ENCODE measurements at regions not wholly inside any gene's neighbourhood (a gene's known extent, or its start where the extent isn't known, plus 50 kb on each side); places are given as distances from the start of the nearest gene placed in this dataset.

GRCh38 chrX:40169193-40170101, 71.7 kb upstream of the BCOR start (continued):
- TF ChIP-seq NR2C1 (IDR thresholded peaks at IDR 0.05) (no peak), IKZF1 (conservative IDR thresholded peaks at IDR 0.05) (no peak), KDM1A (IDR thresholded peaks at IDR 0.05; ENCODE audit: borderline replicate concordance) (no peak), RAD51 (IDR thresholded peaks at IDR 0.05) (no peak), JUNB (IDR thresholded peaks at IDR 0.05) (no peak), CUX1 (IDR thresholded peaks at IDR 0.05; ENCODE audit: insufficient replicate concordance, low read depth, low read length) (no peak), BCL11A (IDR thresholded peaks at IDR 0.05; ENCODE audit: low read depth, low read length) (no peak), RUNX3 (IDR thresholded peaks at IDR 0.05; ENCODE audit: low read length) (0 out of 2 replicates have a peak, but pooled peaks have one; percentile 5), IRF3 (IDR thresholded peaks at IDR 0.05) (no peak), HDAC6 (IDR thresholded peaks at IDR 0.05; ENCODE audit: unreplicated experiment) (no peak), EED (IDR thresholded peaks at IDR 0.05; ENCODE audit: low read depth) (peak; percentile 63), SPI1 (IDR thresholded peaks at IDR 0.05; ENCODE audit: borderline replicate concordance, insufficient read depth, low read depth, low read length) (no peak), IKZF2 (IDR thresholded peaks at IDR 0.05) (peak in 1 of 2 experiments; percentile 33; a peak in 1 of 4 replicates), NFYB (IDR thresholded peaks at IDR 0.05; ENCODE audit: insufficient read depth, low read depth, low read length) (no peak), SP1 (IDR thresholded peaks at IDR 0.05; ENCODE audit: low read depth, low read length) (no peak)
- TF ChIP-seq, protein P1, sequence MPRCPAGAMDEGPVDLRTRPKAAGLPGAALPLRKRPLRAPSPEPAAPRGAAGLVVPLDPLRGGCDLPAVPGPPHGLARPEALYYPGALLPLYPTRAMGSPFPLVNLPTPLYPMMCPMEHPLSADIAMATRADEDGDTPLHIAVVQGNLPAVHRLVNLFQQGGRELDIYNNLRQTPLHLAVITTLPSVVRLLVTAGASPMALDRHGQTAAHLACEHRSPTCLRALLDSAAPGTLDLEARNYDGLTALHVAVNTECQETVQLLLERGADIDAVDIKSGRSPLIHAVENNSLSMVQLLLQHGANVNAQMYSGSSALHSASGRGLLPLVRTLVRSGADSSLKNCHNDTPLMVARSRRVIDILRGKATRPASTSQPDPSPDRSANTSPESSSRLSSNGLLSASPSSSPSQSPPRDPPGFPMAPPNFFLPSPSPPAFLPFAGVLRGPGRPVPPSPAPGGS (IDR thresholded peaks at IDR 0.05; ENCODE audit: borderline replicate concordance, insufficient read depth, low read depth, low read length, poor library complexity, severe bottlenecking), result no peak
- TF ChIP-seq, protein P2, sequence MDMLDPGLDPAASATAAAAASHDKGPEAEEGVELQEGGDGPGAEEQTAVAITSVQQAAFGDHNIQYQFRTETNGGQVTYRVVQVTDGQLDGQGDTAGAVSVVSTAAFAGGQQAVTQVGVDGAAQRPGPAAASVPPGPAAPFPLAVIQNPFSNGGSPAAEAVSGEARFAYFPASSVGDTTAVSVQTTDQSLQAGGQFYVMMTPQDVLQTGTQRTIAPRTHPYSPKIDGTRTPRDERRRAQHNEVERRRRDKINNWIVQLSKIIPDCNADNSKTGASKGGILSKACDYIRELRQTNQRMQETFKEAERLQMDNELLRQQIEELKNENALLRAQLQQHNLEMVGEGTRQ (IDR thresholded peaks at IDR 0.05; ENCODE audit: borderline replicate concordance, low read depth, low read length), result no peak
